Activated CD8-positive, alpha-beta T cell treated with anti-CD3 and anti-CD28 coated beads, Interleukin-2, amount 10 ng/mL, durations not matched to agents 7 days and 5 days (primary cell): ENCODE measurements at regions not wholly inside any gene's neighbourhood (a gene's known extent, or its start where the extent isn't known, plus 50 kb on each side); places are given as distances from the start of the nearest gene placed in this dataset.
"Not testable (repeated sequence)": the region's sequence is repeated elsewhere in the genome, so short reads cannot be mapped to it uniquely, and the experiment has no call there.

Source experiments
- ATAC-seq: fragments of 150-1000 bp; cut with Tn5 transposase; one replicate; pipeline ENCODE4 v1.10.0; 2021; ENCODE audit warnings: moderate library complexity
- CTCF ChIA-PET: fragments of 350-600 bp; sonication (Branson Sonifier 250); formaldehyde crosslinking; loops from one replicate; lab custom pipeline; 2021; ENCODE audit warnings: antibody characterized with exemption; lab: Charles Lee
- POLR2A ChIA-PET: fragments of 350-600 bp; sonication (Branson Sonifier 250); formaldehyde crosslinking; loops from one replicate; lab custom pipeline; 2021; ENCODE audit warnings: antibody characterized with exemption; lab: Charles Lee
- DNase-seq: peaks from one replicate; pipeline ENCODE4 v3.0.0-alpha.2; 2020
- H3K27ac Mint-ChIP-seq: one replicate; pipeline ENCODE4 v1.8.0; 2021; ENCODE audit warnings: mild to moderate bottlenecking, mixed read lengths
- H3K27me3 Mint-ChIP-seq: one replicate; pipeline ENCODE4 v1.8.0; 2021; ENCODE audit warnings: low read depth, mixed read lengths
- H3K36me3 Mint-ChIP-seq: one replicate; pipeline ENCODE4 v1.8.0; 2021; ENCODE audit warnings: low read depth, mixed read lengths
- H3K4me1 Mint-ChIP-seq: one replicate; pipeline ENCODE4 v1.8.0; 2021; ENCODE audit warnings: low read depth, mixed read lengths
- H3K4me3 Mint-ChIP-seq: one replicate; pipeline ENCODE4 v1.8.0; 2021; ENCODE audit warnings: mild to moderate bottlenecking, mixed read lengths
- H3K9me3 Mint-ChIP-seq: one replicate; pipeline ENCODE4 v1.8.0; 2022; ENCODE audit warnings: mixed read lengths; ENCODE audit not compliant: insufficient read depth

DNA sequence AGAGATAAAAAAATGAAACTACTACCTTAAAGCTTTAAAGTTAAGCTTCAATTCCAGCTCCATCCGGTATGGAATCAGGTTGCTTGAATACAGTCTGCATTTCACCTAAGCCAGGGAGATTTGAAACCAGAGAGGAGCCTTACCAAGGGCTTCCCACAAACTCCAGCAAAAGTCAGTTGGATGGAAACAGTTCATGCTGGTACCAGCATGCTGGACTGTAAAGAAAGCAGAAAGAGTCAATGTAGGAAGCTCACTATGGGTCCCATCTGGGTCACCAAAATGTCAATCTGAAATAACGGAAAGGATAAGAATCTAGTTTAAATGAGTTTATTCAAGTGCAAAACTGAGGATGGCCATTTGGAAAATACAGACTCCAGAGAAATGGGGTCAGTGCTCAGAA lies 65.3 kb downstream of the CDO1 start:
- ATAC-seq (no peak), DNase-seq (no peak)
- ChIA-PET POLR2A (no interaction called here), CTCF (interaction anchor here (1.8 kb wide), 1 partner anchor 18 kb away, joined by 4 read pairs; no protein-coding TSS in a partner anchor)
- no peak overlapping the region for H3K4me3 Mint-ChIP-seq
- H3K27me3 Mint-ChIP-seq, result peaks cover 8% of the 10 kb centered on the region
- no peaks in the 10 kb centered on the region for H3K36me3 Mint-ChIP-seq
- no peaks in the 10 kb centered on the region for H3K9me3 Mint-ChIP-seq
- no peak overlapping the region for H3K27ac Mint-ChIP-seq
- no peaks in the 10 kb centered on the region for H3K4me1 Mint-ChIP-seq

DNA sequence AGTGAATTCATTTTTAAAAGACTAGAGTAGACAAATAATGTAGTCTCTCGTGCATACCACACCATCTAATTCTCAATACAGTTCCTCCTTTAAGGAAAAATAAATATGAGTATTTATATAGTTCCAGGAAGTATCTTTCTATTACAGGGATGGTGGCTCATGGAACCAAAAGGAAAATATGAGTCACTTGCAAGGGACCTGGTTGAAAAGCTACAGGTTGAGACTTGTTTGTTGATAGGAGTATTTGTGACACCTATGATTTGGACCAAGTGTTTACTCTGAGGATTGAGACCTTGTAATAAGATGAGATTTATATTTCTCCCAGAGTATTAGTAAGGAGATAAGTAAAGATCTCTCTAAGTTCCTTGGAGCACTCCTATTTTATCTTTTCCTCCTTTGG lies 67.4 kb downstream of the CDO1 start:
- no peaks in the 10 kb centered on the region for H3K36me3 Mint-ChIP-seq
- ATAC-seq, result no peak
- no peaks in the 10 kb centered on the region for H3K9me3 Mint-ChIP-seq
- CTCF ChIA-PET, result no interaction called here
- H3K4me1 Mint-ChIP-seq, result no peaks in the 10 kb centered on the region
- H3K27ac Mint-ChIP-seq, result no peak overlapping the region
- POLR2A ChIA-PET, result no interaction called here
- no peak for DNase-seq
- no peak overlapping the region for H3K4me3 Mint-ChIP-seq
- peaks cover 9% of the 10 kb centered on the region for H3K27me3 Mint-ChIP-seq

DNA sequence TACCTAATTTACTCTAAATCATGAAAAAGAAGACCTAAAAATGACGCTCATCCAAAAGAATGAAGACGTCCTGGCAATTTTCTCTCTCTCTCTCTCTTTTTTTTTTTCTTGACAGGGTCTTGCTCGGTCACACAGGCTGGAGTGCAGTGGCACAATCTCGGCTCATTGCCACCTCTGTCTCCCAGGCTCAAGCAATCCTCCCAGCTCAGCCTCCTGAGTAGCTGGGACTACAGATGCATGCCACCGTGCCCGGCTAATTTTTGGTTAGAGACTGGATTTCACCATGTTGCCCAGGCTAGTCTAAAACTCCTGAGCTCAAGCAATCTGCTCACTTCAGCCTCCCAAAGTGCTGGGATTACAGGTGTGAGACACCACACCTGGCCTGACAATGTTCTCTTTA lies 77.2 kb downstream of the CDO1 start:
- H3K36me3 Mint-ChIP-seq, H3K4me3 Mint-ChIP-seq, H3K9me3 Mint-ChIP-seq, DNase-seq, H3K4me1 Mint-ChIP-seq, ATAC-seq, POLR2A ChIA-PET, H3K27ac Mint-ChIP-seq: not testable (repeated sequence)
- peaks cover 24% of the 10 kb centered on the region for H3K27me3 Mint-ChIP-seq
- CTCF ChIA-PET, result interaction anchor here (1.1 kb wide), 1 partner anchor 18 kb away, joined by 3 read pairs; no protein-coding TSS in a partner anchor

DNA sequence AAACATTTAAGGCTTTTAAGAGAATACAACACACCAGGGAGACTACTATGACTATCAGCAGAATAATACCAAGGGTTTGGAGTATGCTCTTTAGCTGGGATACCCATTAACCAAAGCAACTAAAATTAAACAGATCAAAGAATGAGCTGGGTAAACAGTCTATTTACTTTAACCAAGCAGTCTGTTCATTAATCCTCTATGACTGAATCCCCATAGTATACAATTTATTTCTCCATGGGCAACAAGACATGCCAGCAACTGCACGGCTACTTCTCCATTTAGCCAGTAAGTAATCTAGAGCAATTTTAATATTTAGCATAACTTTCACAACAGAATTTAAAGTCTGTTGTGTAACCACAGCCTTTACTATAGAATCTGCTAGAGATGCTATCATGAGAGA lies 77.6 kb downstream of the CDO1 start:
- peaks cover 6% of the 10 kb centered on the region for H3K9me3 Mint-ChIP-seq
- ATAC-seq, result no peak
- CTCF ChIA-PET, result no interaction called here

DNA sequence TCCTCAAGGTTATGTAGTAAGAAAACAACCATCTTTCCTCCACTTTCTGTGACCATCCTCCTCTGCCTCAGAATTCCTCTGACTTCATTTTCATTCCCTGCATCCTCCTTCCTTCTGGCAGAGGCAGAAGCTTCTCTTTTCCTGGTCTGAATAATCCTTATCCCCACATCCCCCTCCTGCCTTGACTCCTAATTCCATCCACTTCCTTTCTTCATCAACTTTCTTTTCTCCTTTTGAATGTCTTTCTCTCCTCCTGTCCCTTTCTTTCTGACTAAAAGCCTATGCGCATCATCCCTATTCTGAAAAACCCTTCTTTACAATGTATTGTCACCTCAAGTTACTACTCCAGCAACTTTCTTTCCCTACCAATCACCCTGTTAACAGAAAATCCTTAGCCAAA lies 79.0 kb downstream of the CDO1 start:
- ChIA-PET CTCF (no interaction called here), POLR2A (no interaction called here)
- H3K27ac Mint-ChIP-seq, result no peak overlapping the region
- no peaks in the 10 kb centered on the region for H3K4me1 Mint-ChIP-seq
- no peak for ATAC-seq
- no peak for DNase-seq
- H3K36me3 Mint-ChIP-seq, result no peaks in the 10 kb centered on the region
- H3K4me3 Mint-ChIP-seq, result no peak overlapping the region
- H3K9me3 Mint-ChIP-seq, result no peaks in the 10 kb centered on the region
- H3K27me3 Mint-ChIP-seq, result peaks cover 31% of the 10 kb centered on the region

More for the DNA sequence above, 77.6 kb downstream of the CDO1 start:
- Mint-ChIP-seq H3K27ac (no peak overlapping the region), H3K4me1 (no peaks in the 10 kb centered on the region), H3K27me3 (peaks cover 24% of the 10 kb centered on the region), H3K4me3 (no peak overlapping the region), H3K36me3 (no peaks in the 10 kb centered on the region)
- POLR2A ChIA-PET, result no interaction called here
- no peak for DNase-seq

DNA sequence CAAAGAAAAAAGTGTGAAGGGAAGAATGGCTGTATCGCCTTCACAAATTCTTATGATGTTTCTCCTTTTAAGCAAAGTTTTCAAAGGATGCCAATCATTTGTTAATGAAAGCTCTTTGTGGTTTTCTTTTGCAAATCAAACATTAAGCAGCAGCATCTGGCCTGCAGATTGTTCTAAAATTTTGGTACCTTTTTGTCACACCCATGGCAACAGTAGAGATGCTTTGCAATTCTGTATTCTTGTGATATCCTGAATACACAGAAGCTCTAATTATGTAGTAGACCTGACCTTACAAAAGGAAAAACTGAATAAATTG lies 79.8 kb downstream of the CDO1 start:
- ATAC-seq, result no peak

DNA sequence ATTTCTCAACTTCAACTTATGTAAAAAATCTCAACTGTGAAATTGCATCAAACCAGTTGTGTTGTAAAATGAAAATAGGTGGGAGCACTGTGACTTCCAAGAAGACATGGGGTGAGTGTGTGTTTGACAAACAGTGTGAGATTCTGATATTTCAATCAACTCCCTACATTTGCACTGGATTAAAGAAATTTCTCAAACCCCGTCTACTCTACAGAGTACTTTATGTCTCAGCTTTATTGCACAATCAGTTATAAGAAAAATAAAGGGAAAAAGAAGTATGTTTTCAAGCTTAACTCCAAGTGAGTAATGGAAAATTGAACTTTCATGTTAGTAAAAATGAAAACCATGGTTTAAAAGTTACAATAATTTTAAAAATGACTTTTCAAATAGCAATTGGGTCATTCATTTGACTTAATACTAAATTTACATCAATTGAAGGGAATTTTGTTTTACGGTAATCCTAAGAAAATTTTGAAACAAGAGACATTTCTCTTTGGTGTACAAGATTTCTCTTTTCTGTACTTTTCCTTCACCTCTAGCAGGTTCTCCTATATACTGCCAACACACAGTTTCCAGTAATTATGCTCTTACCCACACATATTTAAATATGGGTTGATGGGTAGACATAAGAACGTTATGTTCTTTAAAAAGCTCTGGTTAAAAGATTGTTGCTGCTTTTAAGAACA lies 80.3 kb downstream of the CDO1 start:
- ATAC-seq (no peak), DNase-seq (no peak)
- Mint-ChIP-seq H3K27me3 (peaks cover 32% of the 10 kb centered on the region), H3K36me3 (no peaks in the 10 kb centered on the region), H3K4me1 (no peaks in the 10 kb centered on the region), H3K4me3 (no peak overlapping the region), H3K27ac (no peak overlapping the region), H3K9me3 (no peaks in the 10 kb centered on the region)
- ChIA-PET CTCF (no interaction called here), POLR2A (interaction anchor here (0.6 kb wide), 1 partner anchor 106 kb away, joined by 3 read pairs; the partner anchor contains the start of gene AP3S1)

More for the DNA sequence above, 79.8 kb downstream of the CDO1 start:
- Mint-ChIP-seq H3K4me3 (no peak overlapping the region), H3K27me3 (peaks cover 29% of the 10 kb centered on the region), H3K9me3 (no peaks in the 10 kb centered on the region), H3K36me3 (no peaks in the 10 kb centered on the region), H3K27ac (no peak overlapping the region), H3K4me1 (no peaks in the 10 kb centered on the region)
- ChIA-PET CTCF (no interaction called here), POLR2A (no interaction called here)
- DNase-seq, result no peak

DNA sequence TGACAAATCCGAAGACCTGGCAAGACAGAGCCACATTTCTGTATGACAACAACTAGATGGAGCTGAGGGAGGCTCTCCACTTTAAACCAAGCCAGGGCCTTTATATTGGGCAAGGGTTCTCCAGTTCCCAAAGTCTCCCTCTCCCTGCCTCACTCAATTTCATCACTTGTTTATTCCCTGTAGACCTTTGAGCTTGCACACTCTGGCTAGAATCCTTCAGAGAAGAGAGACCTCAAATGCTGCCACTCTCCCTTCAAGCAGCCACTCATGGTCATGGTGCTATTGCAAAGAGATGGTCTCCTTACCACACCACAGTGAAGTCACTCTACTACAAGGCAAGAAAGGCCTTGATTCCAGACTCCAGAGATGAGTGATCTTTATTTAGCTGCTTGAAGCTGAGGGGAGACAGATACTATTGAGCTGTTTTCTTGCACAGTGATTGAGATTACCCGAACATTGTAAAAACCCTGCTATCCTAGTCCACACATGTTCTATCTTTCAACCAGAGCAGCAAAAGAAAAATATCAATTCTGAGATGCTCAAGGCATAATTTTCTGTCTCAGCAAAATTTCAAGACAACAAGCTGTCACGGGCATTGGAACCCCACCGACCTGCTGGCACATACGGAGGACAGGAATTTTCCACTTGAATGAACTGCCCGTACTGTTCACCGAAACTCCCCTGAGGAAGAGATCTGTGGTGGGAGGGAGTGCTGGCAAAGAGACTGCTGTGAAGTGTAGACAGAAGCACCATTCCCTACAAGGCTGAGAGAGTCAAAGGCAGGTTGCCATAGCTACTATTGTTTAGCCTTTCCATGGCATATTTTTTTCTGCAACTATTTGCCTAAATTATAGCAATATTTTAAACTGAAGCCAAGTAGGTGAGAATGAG lies 81.1 kb downstream of the CDO1 start:
- Mint-ChIP-seq H3K27me3 (peaks cover 33% of the 10 kb centered on the region), H3K36me3 (no peaks in the 10 kb centered on the region), H3K9me3 (no peaks in the 10 kb centered on the region), H3K4me1 (no peaks in the 10 kb centered on the region), H3K27ac (no peak overlapping the region), H3K4me3 (no peak overlapping the region)
- ChIA-PET POLR2A (interaction anchor here (0.6 kb wide), 1 partner anchor 106 kb away, joined by 3 read pairs; the partner anchor contains the start of gene AP3S1), CTCF (no interaction called here)
- DNase-seq (no peak), ATAC-seq (no peak)

DNA sequence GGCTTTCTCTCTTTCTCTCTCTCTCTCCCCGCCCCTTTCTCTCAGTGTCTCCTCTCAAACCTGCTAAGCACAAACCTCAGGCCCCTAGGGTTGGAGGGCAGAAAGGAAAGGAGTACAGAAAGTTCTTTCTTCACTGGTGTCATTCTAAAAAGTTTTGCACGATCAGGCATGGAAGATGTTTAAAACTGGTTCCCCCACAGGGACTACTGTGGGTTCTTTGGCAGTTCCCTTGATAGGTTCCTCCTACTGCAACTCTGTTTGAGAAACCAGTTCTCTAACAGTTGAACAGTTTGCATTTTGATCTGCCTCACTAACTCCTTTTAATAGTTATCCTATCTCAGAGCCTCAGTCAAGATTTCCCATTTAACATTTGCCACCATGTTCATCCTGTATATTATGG lies 82.9 kb downstream of the CDO1 start:
- no peak overlapping the region for H3K27ac Mint-ChIP-seq
- POLR2A ChIA-PET, result no interaction called here
- no peak overlapping the region for H3K4me3 Mint-ChIP-seq
- no peaks in the 10 kb centered on the region for H3K36me3 Mint-ChIP-seq
- H3K27me3 Mint-ChIP-seq, result peaks cover 33% of the 10 kb centered on the region
- no peaks in the 10 kb centered on the region for H3K4me1 Mint-ChIP-seq
- CTCF ChIA-PET, result interaction anchor here (0.9 kb wide), 1 partner anchor 17 kb away, joined by 5 read pairs; no protein-coding TSS in a partner anchor
- ATAC-seq (no peak), DNase-seq (no peak)
- H3K9me3 Mint-ChIP-seq, result no peaks in the 10 kb centered on the region

DNA sequence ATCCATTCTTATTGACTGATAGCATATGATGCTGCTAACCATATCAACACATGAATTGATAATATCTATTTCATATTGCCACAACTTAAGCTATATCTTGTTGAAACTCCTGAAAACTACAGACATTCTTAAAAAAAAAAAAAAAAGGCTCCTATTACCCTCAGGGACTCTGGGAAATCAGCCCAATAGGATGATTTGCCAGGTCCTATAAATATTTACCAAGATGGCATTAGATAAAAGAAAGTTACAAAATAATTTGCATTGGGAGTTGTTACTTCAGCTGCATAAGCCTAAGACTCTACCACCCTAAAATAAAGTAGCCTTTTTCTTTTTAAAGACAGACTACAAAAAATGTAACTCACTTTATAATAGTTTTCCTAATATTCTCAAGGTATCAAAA lies 84.4 kb downstream of the CDO1 start:
- no peaks in the 10 kb centered on the region for H3K36me3 Mint-ChIP-seq
- no peak for DNase-seq
- H3K4me3 Mint-ChIP-seq, result no peak overlapping the region
- no peaks in the 10 kb centered on the region for H3K9me3 Mint-ChIP-seq
- H3K4me1 Mint-ChIP-seq, result no peaks in the 10 kb centered on the region
- H3K27me3 Mint-ChIP-seq, result peaks cover 27% of the 10 kb centered on the region
- no peak for ATAC-seq
- ChIA-PET POLR2A (no interaction called here), CTCF (no interaction called here)
- no peak overlapping the region for H3K27ac Mint-ChIP-seq

DNA sequence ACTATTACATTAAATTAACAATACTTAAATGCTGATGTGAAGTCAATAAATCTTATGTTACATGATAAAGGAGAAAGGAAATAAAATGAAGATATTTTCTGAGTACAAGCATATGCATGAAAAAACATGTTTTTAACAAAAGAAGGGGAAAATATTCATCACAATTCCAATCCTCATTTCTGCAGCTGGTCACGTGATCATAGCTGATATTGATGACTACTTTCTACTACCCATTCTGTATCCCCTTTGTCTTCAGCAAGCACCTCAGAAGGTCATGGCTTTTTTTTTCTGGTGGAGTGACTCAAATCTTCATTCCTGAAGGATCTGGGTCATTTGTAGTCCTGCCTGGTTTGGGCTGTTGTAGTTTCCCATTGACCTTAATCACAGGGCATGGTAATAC lies 90.9 kb downstream of the CDO1 start:
- no peak overlapping the region for H3K4me3 Mint-ChIP-seq
- ATAC-seq (no peak), DNase-seq (no peak)
- H3K27me3 Mint-ChIP-seq, result peaks cover 11% of the 10 kb centered on the region
- no peaks in the 10 kb centered on the region for H3K9me3 Mint-ChIP-seq
- CTCF ChIA-PET, result no interaction called here
- no peaks in the 10 kb centered on the region for H3K4me1 Mint-ChIP-seq
- POLR2A ChIA-PET, result no interaction called here
- no peaks in the 10 kb centered on the region for H3K36me3 Mint-ChIP-seq
- no peak overlapping the region for H3K27ac Mint-ChIP-seq

DNA sequence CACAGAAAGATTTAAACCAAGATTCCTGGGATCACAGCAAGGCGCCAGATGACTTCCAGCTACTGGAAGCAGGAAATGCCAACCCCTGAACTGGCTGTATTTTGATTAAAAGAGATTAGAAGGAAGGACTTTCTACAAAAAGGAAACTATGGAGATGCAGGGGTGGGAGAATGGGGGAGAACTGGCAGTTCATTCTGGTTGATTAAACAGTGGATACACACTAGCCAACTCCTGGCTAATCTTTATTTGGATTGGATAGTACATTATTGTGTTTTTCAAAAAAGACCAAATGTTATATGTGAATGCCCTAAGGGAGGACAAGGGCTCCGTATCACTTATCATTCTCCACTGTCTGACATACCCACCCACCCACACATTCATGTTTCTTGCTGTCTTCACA lies 93.2 kb downstream of the CDO1 start:
- ChIA-PET POLR2A (no interaction called here), CTCF (no interaction called here)
- no peaks in the 10 kb centered on the region for H3K4me1 Mint-ChIP-seq
- DNase-seq, result no peak
- H3K4me3 Mint-ChIP-seq, result no peak overlapping the region
- no peak for ATAC-seq
- no peaks in the 10 kb centered on the region for H3K36me3 Mint-ChIP-seq
- H3K27me3 Mint-ChIP-seq, result peaks cover 17% of the 10 kb centered on the region
- no peaks in the 10 kb centered on the region for H3K9me3 Mint-ChIP-seq
- H3K27ac Mint-ChIP-seq, result no peak overlapping the region
